GM12892 (cell line): ENCODE measurements at regions not wholly inside any gene's neighbourhood (a gene's known extent, or its start where the extent isn't known, plus 50 kb on each side); places are given as distances from the start of the nearest gene placed in this dataset.

Experiments
- DNase-seq: peaks from one replicate; pipeline ENCODE4 v3.0.0; 2011; ENCODE audit not compliant: insufficient read length
- FAIRE-seq: peaks from 2 replicates; lab custom pipeline; 2011; peaks lifted over from hg19 to GRCh38; lab: Jason Lieb, UNC
- POLR2A ChIP-seq: IDR thresholded peaks from 2 replicates; pipeline ENCODE4 v1.6.1; 2011; ENCODE audit warnings: low read depth, low read length, control low read depth
- POLR2AphosphoS5 ChIP-seq: IDR thresholded peaks from 2 replicates; pipeline ENCODE4 v1.6.1; 2011; ENCODE audit warnings: low read depth, low read length, control low read depth
- TAF1 ChIP-seq: IDR thresholded peaks from 2 replicates; pipeline ENCODE4 v1.6.1; 2011; ENCODE audit warnings: low read depth, mild to moderate bottlenecking, control low read depth, low read length, borderline replicate concordance

- no peak for TF ChIP-seq TAF1
- TF ChIP-seq POLR2AphosphoS5, result no peak
- TF ChIP-seq POLR2A, result no peak
- FAIRE-seq (peak; percentile 94), DNase-seq (peak; percentile 37)
Observed at GRCh38 chr5:138654281-138654867, 79.2 kb upstream of the HSPA9 start.

- FAIRE-seq, result peak; percentile 56
- DNase-seq, result no peak
- TF ChIP-seq POLR2AphosphoS5, result no peak
- TF ChIP-seq POLR2A, result no peak
- TF ChIP-seq TAF1, result no peak
Observed at GRCh38 chr5:138653502-138653901, 78.3 kb upstream of the HSPA9 start.

- FAIRE-seq (no peak), DNase-seq (no peak)
- TF ChIP-seq POLR2AphosphoS5 (no peak), POLR2A (no peak), TAF1 (no peak)
Observed at GRCh38 chr5:138651767-138652117, 76.5 kb upstream of the HSPA9 start.

GRCh38 chr5:138651058-138651766, 76.0 kb upstream of the HSPA9 start:
- no peak for DNase-seq
- TF ChIP-seq POLR2AphosphoS5 (no peak), TAF1 (no peak), POLR2A (no peak)
- no peak for FAIRE-seq

GRCh38 chr5:138650196-138650595, 75.0 kb upstream of the HSPA9 start:
- FAIRE-seq (no peak), DNase-seq (no peak)
- TF ChIP-seq TAF1 (no peak), POLR2A (no peak), POLR2AphosphoS5 (no peak)

- no peak for DNase-seq
- no peak for FAIRE-seq
- TF ChIP-seq TAF1 (no peak), POLR2AphosphoS5 (no peak), POLR2A (no peak)
Observed at GRCh38 chr5:138649775-138650174, 74.6 kb upstream of the HSPA9 start.

GRCh38 chr5:138649316-138649720, 74.1 kb upstream of the HSPA9 start:
- no peak for TF ChIP-seq POLR2AphosphoS5
- no peak for TF ChIP-seq POLR2A
- no peak for TF ChIP-seq TAF1
- peak; percentile 73 for FAIRE-seq
- no peak for DNase-seq

- FAIRE-seq, result no peak
- TF ChIP-seq POLR2A (no peak), POLR2AphosphoS5 (no peak), TAF1 (no peak)
Observed at GRCh38 chr5:138648841-138649240, 73.6 kb upstream of the HSPA9 start.

GRCh38 chr5:138647794-138648410, 72.7 kb upstream of the HSPA9 start:
- no peak for DNase-seq

More at GRCh38 chr5:138648841-138649240, 73.6 kb upstream of the HSPA9 start:
- DNase-seq, result no peak

GRCh38 chr5:138647261-138647788, 72.1 kb upstream of the HSPA9 start:
- FAIRE-seq (no peak), DNase-seq (no peak)
- no peak for TF ChIP-seq TAF1
- no peak for TF ChIP-seq POLR2A
- no peak for TF ChIP-seq POLR2AphosphoS5

More at GRCh38 chr5:138647794-138648410, 72.7 kb upstream of the HSPA9 start:
- FAIRE-seq, result peak; percentile 5
- TF ChIP-seq POLR2A, result no peak
- TF ChIP-seq TAF1, result no peak
- no peak for TF ChIP-seq POLR2AphosphoS5

GRCh38 chr5:138646671-138647070, 71.5 kb upstream of the HSPA9 start:
- FAIRE-seq (no peak), DNase-seq (no peak)
- TF ChIP-seq POLR2A, result no peak
- TF ChIP-seq TAF1, result no peak
- no peak for TF ChIP-seq POLR2AphosphoS5
